ENCODE measurements at regions not wholly inside any gene's neighbourhood (a gene's known extent, or its start where the extent isn't known, plus 50 kb on each side); places are given as distances from the start of the nearest gene placed in this dataset.

- no peak for DNase-seq (ENCODE audit: low spot score)
These were observed 439.8 kb upstream of the JARID2 start for GRCh38 chr6:14806101-14806500.

- no peak for DNase-seq (ENCODE audit: low spot score)
These were observed 438.7 kb upstream of the JARID2 start for GRCh38 chr6:14807130-14807529.

GRCh38 chr6:14807971-14808370 is 437.9 kb upstream of the JARID2 start:
- no peak for DNase-seq (ENCODE audit: low spot score)

GRCh38 chr6:14810021-14810420 is 435.8 kb upstream of the JARID2 start:
- DNase-seq (ENCODE audit: low spot score): no peak

- peak; percentile 9 for DNase-seq (ENCODE audit: low spot score)
These were observed 434.0 kb upstream of the JARID2 start for GRCh38 chr6:14811775-14812428.

- DNase-seq (ENCODE audit: low spot score): no peak
These were observed 431.9 kb upstream of the JARID2 start for GRCh38 chr6:14814016-14814415.

GRCh38 chr6:14816116-14816859 is 429.6 kb upstream of the JARID2 start:
- no peak for DNase-seq (ENCODE audit: low spot score)

- no peak for DNase-seq (ENCODE audit: low spot score)
These were observed 428.8 kb upstream of the JARID2 start for GRCh38 chr6:14817074-14817473.

- peak; percentile 27 for DNase-seq (ENCODE audit: low spot score)
These were observed 427.4 kb upstream of the JARID2 start for GRCh38 chr6:14818422-14818884.

- peak; percentile 16 for DNase-seq (ENCODE audit: low spot score)
These were observed 426.9 kb upstream of the JARID2 start for GRCh38 chr6:14819001-14819400.

- DNase-seq (ENCODE audit: low spot score): no peak
These were observed 425.9 kb upstream of the JARID2 start for GRCh38 chr6:14819840-14820420.

GRCh38 chr6:14822012-14822553 is 423.8 kb upstream of the JARID2 start:
- DNase-seq (ENCODE audit: low spot score): no peak

- DNase-seq (ENCODE audit: low spot score): no peak
These were observed 423.2 kb upstream of the JARID2 start for GRCh38 chr6:14822679-14823078.

- DNase-seq (ENCODE audit: low spot score): no peak
These were observed 421.8 kb upstream of the JARID2 start for GRCh38 chr6:14824060-14824459.

- peak; percentile 8 for DNase-seq (ENCODE audit: low spot score)
These were observed 421.2 kb upstream of the JARID2 start for GRCh38 chr6:14824484-14825275.

- DNase-seq (ENCODE audit: low spot score): no peak
These were observed 419.4 kb upstream of the JARID2 start for GRCh38 chr6:14826456-14826855.

- no peak for DNase-seq (ENCODE audit: low spot score)
These were observed 418.5 kb upstream of the JARID2 start for GRCh38 chr6:14827354-14827753.

GRCh38 chr6:14828201-14828611 is 417.7 kb upstream of the JARID2 start:
- DNase-seq (ENCODE audit: low spot score): no peak

GRCh38 chr6:14831070-14831469 is 414.8 kb upstream of the JARID2 start:
- DNase-seq (ENCODE audit: low spot score): no peak

- no peak for DNase-seq (ENCODE audit: low spot score)
These were observed 413.9 kb upstream of the JARID2 start for GRCh38 chr6:14831937-14832336.

GRCh38 chr6:14832427-14832826 is 413.4 kb upstream of the JARID2 start:
- DNase-seq (ENCODE audit: low spot score): no peak
